ENCODE measurements at regions not wholly inside any gene's neighbourhood (a gene's known extent, or its start where the extent isn't known, plus 50 kb on each side); places are given as distances from the start of the nearest gene placed in this dataset.

GRCh38 chr12:58131986-58132755 is 190.8 kb downstream of the ATP23 start:
- FAIRE-seq: no peak

GRCh38 chr12:58138424-58138823 is 197.1 kb downstream of the ATP23 start:
- FAIRE-seq (no peak), DNase-seq (ENCODE audit: insufficient read length, low spot score) (no peak)

More at GRCh38 chr12:58131986-58132755, 190.8 kb downstream of the ATP23 start:
- no peak for DNase-seq (ENCODE audit: insufficient read length, low spot score)

- FAIRE-seq (no peak), DNase-seq (ENCODE audit: insufficient read length, low spot score) (no peak)
Measured at GRCh38 chr12:58139894-58140293, 198.5 kb downstream of the ATP23 start.

GRCh38 chr12:58140395-58140794 is 199.0 kb downstream of the ATP23 start:
- DNase-seq (ENCODE audit: insufficient read length, low spot score): no peak
- FAIRE-seq: no peak

GRCh38 chr12:58142991-58143390 is 201.6 kb downstream of the ATP23 start:
- DNase-seq (ENCODE audit: insufficient read length, low spot score) (no peak), FAIRE-seq (no peak)

GRCh38 chr12:58143498-58143995 is 202.2 kb downstream of the ATP23 start:
- DNase-seq (ENCODE audit: insufficient read length, low spot score) (no peak), FAIRE-seq (no peak)

- FAIRE-seq (peak; percentile 84), DNase-seq (ENCODE audit: insufficient read length, low spot score) (peak; percentile 64)
Measured at GRCh38 chr12:58148405-58148804, 207.0 kb downstream of the ATP23 start.

GRCh38 chr12:58148976-58149375 is 207.6 kb downstream of the ATP23 start:
- DNase-seq (ENCODE audit: insufficient read length, low spot score) (no peak), FAIRE-seq (no peak)

GRCh38 chr12:58154359-58154758 is 213.0 kb downstream of the ATP23 start:
- no peak for FAIRE-seq
- DNase-seq (ENCODE audit: insufficient read length, low spot score): no peak

- FAIRE-seq (no peak), DNase-seq (ENCODE audit: insufficient read length, low spot score) (no peak)
Measured at GRCh38 chr12:58156697-58157096, 215.3 kb downstream of the ATP23 start.

- DNase-seq (ENCODE audit: insufficient read length, low spot score) (no peak), FAIRE-seq (no peak)
Measured at GRCh38 chr12:58159941-58160340, 218.6 kb downstream of the ATP23 start.

- FAIRE-seq (no peak), DNase-seq (ENCODE audit: insufficient read length, low spot score) (no peak)
Measured at GRCh38 chr12:58161773-58162172, 220.4 kb downstream of the ATP23 start.

GRCh38 chr12:58163021-58163420 is 221.7 kb downstream of the ATP23 start:
- DNase-seq (ENCODE audit: insufficient read length, low spot score) (no peak), FAIRE-seq (no peak)

- DNase-seq (ENCODE audit: insufficient read length, low spot score) (no peak), FAIRE-seq (no peak)
Measured at GRCh38 chr12:58166643-58167042, 225.3 kb downstream of the ATP23 start.

- DNase-seq (ENCODE audit: insufficient read length, low spot score): no peak
- FAIRE-seq: no peak
Measured at GRCh38 chr12:58167622-58168021, 226.3 kb downstream of the ATP23 start.

- FAIRE-seq (no peak), DNase-seq (ENCODE audit: insufficient read length, low spot score) (no peak)
Measured at GRCh38 chr12:58169826-58170225, 228.5 kb downstream of the ATP23 start.

GRCh38 chr12:58171914-58172313 is 230.5 kb downstream of the ATP23 start:
- DNase-seq (ENCODE audit: insufficient read length, low spot score) (no peak), FAIRE-seq (no peak)

- FAIRE-seq (no peak), DNase-seq (ENCODE audit: insufficient read length, low spot score) (no peak)
Measured at GRCh38 chr12:58172433-58173073, 231.2 kb downstream of the ATP23 start.

GRCh38 chr12:58174316-58174715 is 232.9 kb downstream of the ATP23 start:
- DNase-seq (ENCODE audit: insufficient read length, low spot score) (no peak), FAIRE-seq (no peak)

- DNase-seq (ENCODE audit: insufficient read length, low spot score) (peak; percentile 14), FAIRE-seq (peak; percentile 31)
Measured at GRCh38 chr12:58176296-58176869, 235.0 kb downstream of the ATP23 start.

GRCh38 chr12:58177366-58177765 is 236.0 kb downstream of the ATP23 start:
- no peak for FAIRE-seq
- no peak for DNase-seq (ENCODE audit: insufficient read length, low spot score)

- FAIRE-seq (no peak), DNase-seq (ENCODE audit: insufficient read length, low spot score) (no peak)
Measured at GRCh38 chr12:58184212-58184611, 242.8 kb downstream of the ATP23 start.

Data from HTR-8/SVneo (cell line).